ENCODE measurements at regions not wholly inside any gene's neighbourhood (a gene's known extent, or its start where the extent isn't known, plus 50 kb on each side); places are given as distances from the start of the nearest gene placed in this dataset.

DNA sequence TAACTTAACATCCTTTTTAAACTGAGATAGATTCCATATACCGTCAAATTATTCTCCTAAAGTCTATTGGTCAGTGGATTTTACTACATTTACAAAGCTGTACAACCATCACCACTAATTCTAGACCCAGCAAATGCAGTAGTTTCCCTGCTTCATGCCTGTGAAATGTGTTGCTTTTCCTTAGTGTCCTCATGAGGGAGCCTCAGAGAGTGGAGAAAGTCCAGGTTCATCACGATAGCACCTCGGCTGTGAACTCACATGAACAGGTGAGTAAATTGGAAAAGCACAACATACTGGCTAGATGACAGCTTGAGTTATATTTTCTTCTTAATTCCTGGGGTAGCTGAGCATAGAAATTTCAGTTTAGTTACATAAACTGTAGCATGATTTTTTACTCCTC, 653.7 kb downstream of the MTRR start:
- Histone ChIP-seq H3K27me3 (no peaks in the 10 kb centered on the region), H3K4me3 (no peak overlapping the region), H3K36me3 (no peaks in the 10 kb centered on the region), H3K27ac (no peak overlapping the region), H3K9me3 (no peaks in the 10 kb centered on the region), H3K4me1 (no peaks in the 10 kb centered on the region)
- no peak for DNase-seq (ENCODE audit: extremely low spot score in 2 of 2)
- intact Hi-C loops (cut with DNase I) = no loop called here
- TF ChIP-seq, protein P1, sequence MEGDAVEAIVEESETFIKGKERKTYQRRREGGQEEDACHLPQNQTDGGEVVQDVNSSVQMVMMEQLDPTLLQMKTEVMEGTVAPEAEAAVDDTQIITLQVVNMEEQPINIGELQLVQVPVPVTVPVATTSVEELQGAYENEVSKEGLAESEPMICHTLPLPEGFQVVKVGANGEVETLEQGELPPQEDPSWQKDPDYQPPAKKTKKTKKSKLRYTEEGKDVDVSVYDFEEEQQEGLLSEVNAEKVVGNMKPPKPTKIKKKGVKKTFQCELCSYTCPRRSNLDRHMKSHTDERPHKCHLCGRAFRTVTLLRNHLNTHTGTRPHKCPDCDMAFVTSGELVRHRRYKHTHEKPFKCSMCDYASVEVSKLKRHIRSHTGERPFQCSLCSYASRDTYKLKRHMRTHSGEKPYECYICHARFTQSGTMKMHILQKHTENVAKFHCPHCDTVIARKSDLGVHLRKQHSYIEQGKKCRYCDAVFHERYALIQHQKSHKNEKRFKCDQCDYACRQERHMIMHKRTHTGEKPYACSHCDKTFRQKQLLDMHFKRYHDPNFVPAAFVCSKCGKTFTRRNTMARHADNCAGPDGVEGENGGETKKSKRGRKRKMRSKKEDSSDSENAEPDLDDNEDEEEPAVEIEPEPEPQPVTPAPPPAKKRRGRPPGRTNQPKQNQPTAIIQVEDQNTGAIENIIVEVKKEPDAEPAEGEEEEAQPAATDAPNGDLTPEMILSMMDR (IDR thresholded peaks at IDR 0.05) = no peak
- no peak for TF ChIP-seq POLR2AphosphoS5 (IDR thresholded peaks at IDR 0.05; ENCODE audit: insufficient read depth in 1 of 2, low read depth in 1 of 2)
- no peak for TF ChIP-seq POLR2A (IDR thresholded peaks at IDR 0.05)

DNA sequence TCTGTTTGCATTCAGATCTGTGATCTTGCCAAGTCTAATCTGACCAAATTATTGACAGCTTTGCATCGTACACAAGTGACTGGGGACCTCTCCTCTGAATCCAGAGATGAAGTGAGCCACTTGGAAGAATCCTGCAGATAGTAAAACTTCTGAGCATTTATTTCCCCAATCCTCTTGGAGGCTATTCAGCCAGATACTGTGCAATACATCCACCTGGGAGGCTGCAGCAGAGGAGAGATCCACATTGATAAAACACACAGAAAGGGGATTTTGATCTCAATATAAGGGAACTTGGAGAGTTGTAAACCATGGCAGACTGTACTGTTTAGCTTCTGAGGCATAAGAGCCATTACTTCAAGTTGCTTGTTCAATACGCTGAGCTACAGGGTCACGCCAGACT, 654.6 kb downstream of the MTRR start:
- no peaks in the 10 kb centered on the region for H3K27me3 ChIP-seq
- no peak for DNase-seq (ENCODE audit: extremely low spot score in 2 of 2)
- H3K9me3 ChIP-seq = no peaks in the 10 kb centered on the region
- no peaks in the 10 kb centered on the region for H3K36me3 ChIP-seq
- H3K27ac ChIP-seq = no peak overlapping the region
- intact Hi-C loops (cut with DNase I) = no loop called here
- H3K4me3 ChIP-seq = no peak overlapping the region
- no peak for TF ChIP-seq POLR2AphosphoS5 (IDR thresholded peaks at IDR 0.05; ENCODE audit: insufficient read depth in 1 of 2, low read depth in 1 of 2)
- TF ChIP-seq, protein P1 (IDR thresholded peaks at IDR 0.05) = no peak
- TF ChIP-seq POLR2A (IDR thresholded peaks at IDR 0.05) = no peak
- no peaks in the 10 kb centered on the region for H3K4me1 ChIP-seq

DNA sequence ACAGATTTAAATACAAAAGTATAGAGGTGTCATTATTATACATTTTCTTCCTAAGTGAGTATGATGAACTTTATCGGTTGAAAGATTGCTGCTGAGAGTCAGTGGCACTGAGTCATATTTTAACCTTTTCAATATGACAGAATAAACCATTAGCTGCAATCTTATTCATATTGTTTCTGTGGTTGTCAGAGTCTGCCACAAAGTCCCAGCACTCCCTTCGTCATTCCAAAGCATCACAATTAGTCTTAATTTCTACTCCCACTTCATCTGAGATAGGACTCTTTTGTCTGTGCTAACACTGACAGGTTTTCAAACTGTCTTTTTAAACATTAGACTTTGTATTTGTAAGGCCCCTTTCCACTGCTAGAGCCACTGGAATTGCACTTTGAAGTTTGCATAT, 656.9 kb downstream of the MTRR start:
- Histone ChIP-seq H3K4me1 (no peaks in the 10 kb centered on the region), H3K4me3 (no peak overlapping the region), H3K27ac (no peak overlapping the region), H3K9me3 (no peaks in the 10 kb centered on the region), H3K27me3 (no peaks in the 10 kb centered on the region), H3K36me3 (no peaks in the 10 kb centered on the region)
- DNase-seq (ENCODE audit: extremely low spot score in 2 of 2) = no peak
- TF ChIP-seq, protein P1 (IDR thresholded peaks at IDR 0.05) = no peak
- no peak for TF ChIP-seq POLR2AphosphoS5 (IDR thresholded peaks at IDR 0.05; ENCODE audit: insufficient read depth in 1 of 2, low read depth in 1 of 2)
- no peak for TF ChIP-seq POLR2A (IDR thresholded peaks at IDR 0.05)
- intact Hi-C loops (cut with DNase I) = no loop called here

DNA sequence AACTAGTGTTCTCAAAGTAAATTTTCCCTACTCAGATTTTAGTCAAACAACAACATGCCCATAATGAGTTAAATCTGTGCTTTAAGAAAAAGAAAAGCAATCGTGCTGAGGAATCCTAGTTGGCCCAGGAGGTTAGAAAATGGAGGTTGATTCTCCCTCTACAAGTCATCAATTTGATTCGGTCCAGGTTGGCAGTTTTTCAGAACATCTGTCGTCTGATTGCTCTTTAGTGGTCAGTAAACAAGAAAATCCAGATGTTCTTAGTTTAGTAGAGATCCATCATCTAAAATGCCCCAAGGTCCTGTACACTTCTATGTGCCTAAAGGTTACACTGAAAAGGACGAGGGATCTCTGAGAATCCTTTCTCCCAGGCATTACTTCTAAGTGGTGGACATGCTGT, 659.2 kb downstream of the MTRR start:
- intact Hi-C loops (cut with DNase I) = no loop called here
- no peaks in the 10 kb centered on the region for H3K9me3 ChIP-seq

DNA sequence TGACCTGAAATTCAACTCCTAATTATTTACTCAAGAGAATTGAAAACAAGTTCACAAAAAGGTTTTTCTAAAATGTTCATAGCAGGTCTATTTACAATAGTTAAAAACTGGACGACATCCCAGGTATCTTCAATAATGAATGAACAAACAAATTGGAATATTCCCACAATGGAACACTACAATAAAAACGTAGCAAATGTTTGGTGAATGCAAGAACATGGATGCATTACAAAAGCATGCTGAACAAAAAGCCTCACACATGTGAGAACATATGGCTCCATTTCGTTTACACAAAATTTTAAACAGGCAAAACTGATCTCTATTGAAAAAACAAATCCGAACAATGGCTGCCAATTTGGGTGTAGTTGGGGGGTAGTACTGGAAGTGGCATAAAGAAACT, 669.9 kb downstream of the MTRR start:
- no peaks in the 10 kb centered on the region for H3K4me1 ChIP-seq
- H3K27me3 ChIP-seq = no peaks in the 10 kb centered on the region
- intact Hi-C loops (cut with DNase I) = no loop called here
- no peaks in the 10 kb centered on the region for H3K36me3 ChIP-seq
- TF ChIP-seq POLR2A (IDR thresholded peaks at IDR 0.05) (no peak), POLR2AphosphoS5 (IDR thresholded peaks at IDR 0.05; ENCODE audit: insufficient read depth in 1 of 2, low read depth in 1 of 2) (no peak)
- TF ChIP-seq, protein P1 (IDR thresholded peaks at IDR 0.05) = no peak
- no peak overlapping the region for H3K27ac ChIP-seq
- no peak for DNase-seq (ENCODE audit: extremely low spot score in 2 of 2)
- H3K4me3 ChIP-seq = no peak overlapping the region
- H3K9me3 ChIP-seq = no peaks in the 10 kb centered on the region

More for the DNA sequence above, 659.2 kb downstream of the MTRR start:
- no peak for DNase-seq (ENCODE audit: extremely low spot score in 2 of 2)
- no peaks in the 10 kb centered on the region for H3K27me3 ChIP-seq
- no peak for TF ChIP-seq POLR2A (IDR thresholded peaks at IDR 0.05)
- TF ChIP-seq POLR2AphosphoS5 (IDR thresholded peaks at IDR 0.05; ENCODE audit: insufficient read depth in 1 of 2, low read depth in 1 of 2) = no peak
- TF ChIP-seq, protein P1 (IDR thresholded peaks at IDR 0.05) = no peak
- no peaks in the 10 kb centered on the region for H3K4me1 ChIP-seq
- no peak overlapping the region for H3K4me3 ChIP-seq
- no peak overlapping the region for H3K27ac ChIP-seq
- no peaks in the 10 kb centered on the region for H3K36me3 ChIP-seq
